H1 (cell line): ENCODE measurements at regions not wholly inside any gene's neighbourhood (a gene's known extent, or its start where the extent isn't known, plus 50 kb on each side); places are given as distances from the start of the nearest gene placed in this dataset.

Source experiments
- CTCF ChIA-PET: fragments of 300-600 bp; sonication (Branson Sonifier 250); formaldehyde crosslinking; loops from one replicate; lab custom pipeline; 2021; ENCODE audit not compliant: partially characterized antibody; lab: Charles Lee
- POLR2A ChIA-PET: fragments of 300-600 bp; sonication (Branson Sonifier 250); formaldehyde crosslinking; loops from one replicate; lab custom pipeline; 2021; ENCODE audit warnings: inconsistent platforms; ENCODE audit not compliant: partially characterized antibody; lab: Charles Lee
- DNase-seq, 2 experiments: peaks; one replicate each; pipeline versions ENCODE4 v3.0.0 to v3.0.0-alpha.2; 2010 to 2022; ENCODE audit warnings: low spot score in 2 of 2, low read depth in 1 of 2, mixed read lengths in 1 of 2
- FAIRE-seq: peaks from 2 replicates; lab custom pipeline; 2011; peaks lifted over from hg19 to GRCh38; lab: Jason Lieb, UNC
- H2AFZ ChIP-seq: 2 replicates; pipeline ENCODE4 v1.8.1; 2012; ENCODE audit warnings: low read length, inconsistent platforms
- H2AK5ac ChIP-seq: 2 replicates; pipeline ENCODE4 v1.6.1; 2013; ENCODE audit warnings: low read depth, low read length
- H2BK120ac ChIP-seq: replicated peaks from 2 replicates; pipeline ENCODE3; 2013; ENCODE audit warnings: low read depth, low read length, inconsistent platforms
- H2BK12ac ChIP-seq: 2 replicates; pipeline ENCODE4 v1.6.1; 2013; ENCODE audit warnings: low read depth, low read length
- H2BK15ac ChIP-seq: 2 replicates; pipeline ENCODE4 v1.6.1; 2013; ENCODE audit warnings: low read length
- H2BK20ac ChIP-seq: 2 replicates; pipeline ENCODE4 v1.6.1; 2013; ENCODE audit warnings: low read length
- H2BK5ac ChIP-seq: 2 replicates; pipeline ENCODE4 v1.6.1; 2013; ENCODE audit warnings: low read depth, low read length
- H3K14ac ChIP-seq: 2 replicates; pipeline ENCODE4 v1.6.1; 2013; ENCODE audit warnings: inconsistent platforms; ENCODE audit not compliant: insufficient read length
- H3K18ac ChIP-seq: 2 replicates; pipeline ENCODE4 v1.6.1; 2013; ENCODE audit warnings: low read length; ENCODE audit errors: extremely low read depth
- H3K23ac ChIP-seq: 2 replicates; pipeline ENCODE4 v1.6.1; 2013; ENCODE audit warnings: inconsistent platforms; ENCODE audit not compliant: insufficient read length
- H3K23me2 ChIP-seq: 2 replicates; pipeline ENCODE4 v1.6.1; 2013; ENCODE audit warnings: low read depth, low read length
- H3K27ac ChIP-seq: 2 replicates; pipeline ENCODE4 v1.6.1; 2011; ENCODE audit warnings: low read depth, low read length, inconsistent platforms
- H3K27me3 ChIP-seq, 4 experiments: replicated peaks in 1 of 4; 1 replicate in 1 of 4; 2 replicates in 3 of 4; pipeline versions ENCODE4 v1.6.1 to v1.8.1; 2011 to 2013; ENCODE audit warnings: low read length in 3 of 4, mild to moderate bottlenecking in 3 of 4, inconsistent platforms in 2 of 4, mixed read lengths in 2 of 4, moderate library complexity in 1 of 4; ENCODE audit not compliant: control insufficient read depth in 3 of 4, insufficient read depth in 3 of 4; ENCODE audit errors: extremely low read depth in 1 of 4
- H3K36me3 ChIP-seq, 4 experiments: 2 replicates each; pipeline versions ENCODE4 v1.6.1 to v1.8.1; 2011 to 2013; ENCODE audit warnings: mild to moderate bottlenecking in 4 of 4, low read length in 3 of 4, moderate library complexity in 2 of 4, control low read depth in 1 of 4, inconsistent platforms in 1 of 4; ENCODE audit not compliant: insufficient read depth in 4 of 4, control insufficient read depth in 2 of 4
- H3K4ac ChIP-seq: replicated peaks from 2 replicates; pipeline ENCODE3; 2013; ENCODE audit warnings: low read length, low read depth, mixed read lengths, inconsistent platforms; ENCODE audit not compliant: insufficient read length
- H3K4me1 ChIP-seq, 4 experiments: replicated peaks in 1 of 4; 1 replicate in 1 of 4; 2 replicates in 3 of 4; pipeline versions ENCODE4 v1.6.1 to v1.8.1; 2011 to 2013; ENCODE audit warnings: low read length in 3 of 4, inconsistent platforms in 2 of 4, mixed read lengths in 1 of 4; ENCODE audit not compliant: insufficient read depth in 4 of 4, control insufficient read depth in 3 of 4
- H3K4me2 ChIP-seq, 2 experiments: 2 replicates each; pipeline versions ENCODE4 v1.6.1 to v1.8.1; 2011 to 2013; ENCODE audit warnings: low read depth in 2 of 2, low read length in 2 of 2, control low read depth in 1 of 2, inconsistent platforms in 1 of 2, mild to moderate bottlenecking in 1 of 2; ENCODE audit not compliant: insufficient read depth in 1 of 2
- H3K4me3 ChIP-seq, 4 experiments: fragments of 200-600, 300-600 bp in 1 of 4; sonication (generic), shearing (Covaris generic), sonication (Bioruptor Twin) in 1 of 4; 2 replicates each; pipeline versions ENCODE4 v1.5.1 to v1.8.1; 2011 to 2016; ENCODE audit warnings: low read length in 4 of 4, low read depth in 3 of 4, control low read depth in 2 of 4, inconsistent platforms in 2 of 4, mild to moderate bottlenecking in 2 of 4, mixed read lengths in 1 of 4, moderate library complexity in 1 of 4; ENCODE audit not compliant: insufficient read depth in 2 of 4; ENCODE audit errors: extremely low read depth in 1 of 4
- H3K56ac ChIP-seq: replicated peaks from 2 replicates; pipeline ENCODE3; 2013; ENCODE audit warnings: low read depth, mild to moderate bottlenecking, mixed read lengths, low read length, inconsistent platforms; ENCODE audit not compliant: insufficient read length
- H3K79me1 ChIP-seq: 2 replicates; pipeline ENCODE4 v1.6.1; 2013; ENCODE audit warnings: low read depth, low read length, control low read depth
- H3K79me2 ChIP-seq, 2 experiments: 2 replicates each; pipeline versions ENCODE4 v1.6.1 to v1.8.1; 2012 to 2013; ENCODE audit warnings: low read length in 2 of 2, mild to moderate bottlenecking in 2 of 2, inconsistent platforms in 1 of 2; ENCODE audit not compliant: insufficient read depth in 2 of 2, control insufficient read depth in 1 of 2
- H3K9ac ChIP-seq, 4 experiments: replicated peaks in 1 of 4; 1 replicate in 1 of 4; 2 replicates in 3 of 4; pipeline versions ENCODE4 v1.6.1 to v1.8.1; 2011 to 2013; ENCODE audit warnings: low read depth in 3 of 4, low read length in 3 of 4, control low read depth in 2 of 4, mild to moderate bottlenecking in 2 of 4, moderate library complexity in 2 of 4, inconsistent platforms in 1 of 4; ENCODE audit errors: extremely low read depth in 1 of 4
- H3K9me3 ChIP-seq, 2 experiments: 2 replicates each; pipeline versions ENCODE4 v1.6.1 to v1.8.1; 2012 to 2013; ENCODE audit warnings: mild to moderate bottlenecking in 2 of 2, moderate library complexity in 2 of 2, control low read depth in 1 of 2, inconsistent platforms in 1 of 2, low read depth in 1 of 2, low read length in 1 of 2, mixed read lengths in 1 of 2; ENCODE audit not compliant: insufficient read depth in 2 of 2
- H4K20me1 ChIP-seq, 2 experiments: replicated peaks in 1 of 2; 2 replicates each; pipeline versions ENCODE3 to v1.8.1; 2011 to 2013; ENCODE audit warnings: inconsistent platforms in 2 of 2, low read length in 2 of 2, mild to moderate bottlenecking in 1 of 2; ENCODE audit not compliant: insufficient read depth in 2 of 2, control insufficient read depth in 1 of 2
- H4K5ac ChIP-seq: 2 replicates; pipeline ENCODE4 v1.6.1; 2013; ENCODE audit warnings: low read length, low read depth, mixed read lengths, inconsistent platforms; ENCODE audit not compliant: insufficient read length
- H4K8ac ChIP-seq: 2 replicates; pipeline ENCODE4 v1.8.0; 2013; ENCODE audit warnings: mild to moderate bottlenecking, moderate library complexity, low read length, inconsistent platforms; ENCODE audit not compliant: insufficient read depth; ENCODE audit errors: extremely low read depth
- H4K91ac ChIP-seq: replicated peaks from 2 replicates; pipeline ENCODE3; 2013; ENCODE audit warnings: low read length, mixed read lengths, inconsistent platforms; ENCODE audit not compliant: insufficient read length
- CBX5 ChIP-seq: fragments of 300-800, 300-1000 bp; sonication (generic); IDR thresholded peaks from 2 replicates; pipeline ENCODE4 v1.7.1; 2016; ENCODE audit warnings: antibody characterized with exemption, low read length, low read depth
- FOSL1 ChIP-seq: IDR thresholded peaks from 2 replicates; pipeline ENCODE4 v1.6.1; 2011; ENCODE audit warnings: mild to moderate bottlenecking, low read depth, low read length, moderate library complexity; ENCODE audit not compliant: insufficient read depth
- KDM4A ChIP-seq: IDR thresholded peaks from one replicate; pipeline ENCODE4 v1.7.1; 2012; ENCODE audit warnings: low read depth, mild to moderate bottlenecking, moderate library complexity, low read length, inconsistent platforms; ENCODE audit not compliant: severe bottlenecking
- POU5F1 ChIP-seq: IDR thresholded peaks from 2 replicates; pipeline ENCODE4 v1.6.1; 2011; ENCODE audit warnings: low read depth, mild to moderate bottlenecking, low read length, moderate library complexity
- RAD21 ChIP-seq, 2 experiments: IDR thresholded peaks in 1 of 2; conservative IDR thresholded peaks in 1 of 2; 2 replicates each; pipeline ENCODE4 v1.6.1; 2011; ENCODE audit warnings: low read depth in 2 of 2, low read length in 2 of 2, improper control_type of control experiment in 1 of 2, inconsistent platforms in 1 of 2, mild to moderate bottlenecking in 1 of 2, moderate library complexity in 1 of 2
- SRF ChIP-seq: IDR thresholded peaks from 2 replicates; pipeline ENCODE4 v1.6.1; 2011; ENCODE audit warnings: mild to moderate bottlenecking, low read depth, low read length, moderate library complexity
- TEAD4 ChIP-seq: IDR thresholded peaks from 2 replicates; pipeline ENCODE4 v1.6.1; 2012; ENCODE audit warnings: low read depth, low read length, inconsistent platforms, mixed read lengths
- WGBS, 2 experiments: shearing (Covaris generic) in 1 of 2; methylation state at CpG; one replicate each; pipeline versions ENCODE4 v1.1.6 to v1.1.7; 2013 to 2015; ENCODE audit warnings: low lambda C conversion rate in 2 of 2, mixed read lengths in 2 of 2, inconsistent platforms in 1 of 2, low coverage in 1 of 2, missing lambda C conversion rate in 1 of 2; ENCODE audit not compliant: insufficient replicate concordance in 2 of 2, insufficient coverage in 1 of 2, insufficient read length in 1 of 2; ENCODE audit errors: extremely low coverage in 1 of 2, missing lambda C conversion rate in 1 of 2; 5-methylcytosine and 5-hydroxymethylcytosine counted together

- Histone ChIP-seq H2BK5ac (peak overlapping the region; percentile 82; the same call in 1 of the 2 replicates), H3K36me3 (no peaks in the 10 kb centered on the region), H3K79me2 (no peaks in the 10 kb centered on the region), H4K5ac (no peak overlapping the region), H3K9ac (no peak overlapping the region), H3K27me3 (no peaks in the 10 kb centered on the region), H3K56ac (no peak overlapping the region), H3K23ac (no peak overlapping the region), H3K27ac (no peak overlapping the region), H3K4me3 (no peak overlapping the region), H2BK12ac (peak overlapping the region; percentile 88), H3K14ac (no peak overlapping the region), H3K23me2 (peaks cover 2% of the 10 kb centered on the region; the same call in 1 of the 2 replicates), H4K20me1 (no peaks in the 10 kb centered on the region), H3K9me3 (no peaks in the 10 kb centered on the region), H3K18ac (0 out of 2 replicates have a peak overlapping the region, but pooled peaks have one; percentile 1), H3K4me1 (peaks cover 0 to 5% (median 0%) of the 10 kb centered on the region in 4 experiments; a peak in 1 of 7 replicates), H2BK120ac (peak overlapping the region; percentile 29), H4K8ac (peak overlapping the region; percentile 20; the same call in 1 of the 2 replicates), H2BK20ac (peak overlapping the region; percentile 55; the same call in 1 of the 2 replicates), H3K4ac (peak overlapping the region; percentile 98), H2AFZ (no peak overlapping the region), H2BK15ac (peak overlapping the region; percentile 46; the same call in 1 of the 2 replicates), H3K4me2 (no peak overlapping the region), H3K79me1 (no peaks in the 10 kb centered on the region), H2AK5ac (no peak overlapping the region; the same call in 1 of the 2 replicates), H4K91ac (peak overlapping the region; percentile 98)
- CTCF ChIA-PET, result interaction anchor here (1.2 kb wide), 1 partner anchor 46 kb away, joined by 4 read pairs; no protein-coding TSS in a partner anchor
- no peak for FAIRE-seq
- DNase-seq, result no peak
- POLR2A ChIA-PET, result no interaction called here
- TF ChIP-seq SRF, result no peak
- TF ChIP-seq TEAD4, result no peak
- no peak for TF ChIP-seq RAD21 (IDR thresholded peaks at IDR 0.05 in 1 of 2, conservative IDR thresholded peaks at IDR 0.05 in 1 of 2; ENCODE audit: low read depth in 2 of 2, low read length in 2 of 2)
- no peak for TF ChIP-seq CBX5
- no peak for TF ChIP-seq POU5F1
- no peak for TF ChIP-seq KDM4A
- TF ChIP-seq FOSL1, result no peak
- WGBS, 2 experiments, result 93% methylated on average over 6 of the region's 6 CpGs; no CpG with 5 or more reads in 1 of the 2 experiments
These were observed 52.3 kb upstream of the SIM2 start for GRCh38 chr21:36646645-36647044.
